ENCODE measurements at regions not wholly inside any gene's neighbourhood (a gene's known extent, or its start where the extent isn't known, plus 50 kb on each side); places are given as distances from the start of the nearest gene placed in this dataset.

DNA sequence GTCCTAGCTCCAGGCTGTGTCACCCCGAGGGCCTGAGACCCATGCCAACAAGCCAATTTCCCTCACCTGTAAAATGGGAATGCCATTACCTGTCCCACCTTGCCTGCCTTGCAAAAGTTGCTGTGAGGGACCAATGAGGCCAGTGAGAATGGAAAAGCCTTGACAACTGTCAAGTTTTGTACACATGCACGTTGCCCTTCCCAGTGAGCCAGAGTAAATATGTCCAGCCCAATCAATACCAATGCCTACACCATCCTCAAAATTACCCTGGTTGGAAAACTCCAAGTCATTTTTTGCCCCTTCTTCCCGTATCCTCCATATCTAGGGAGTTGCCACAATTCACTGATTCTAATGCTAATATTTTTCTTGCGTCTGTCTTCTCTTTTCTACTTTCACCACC lies 73.5 kb upstream of the RASGRF1 start:
- TF ChIP-seq EZH2phosphoT487 (IDR thresholded peaks at IDR 0.05; ENCODE audit: borderline replicate concordance, low read depth), result no peak
- TF ChIP-seq, protein P1, sequence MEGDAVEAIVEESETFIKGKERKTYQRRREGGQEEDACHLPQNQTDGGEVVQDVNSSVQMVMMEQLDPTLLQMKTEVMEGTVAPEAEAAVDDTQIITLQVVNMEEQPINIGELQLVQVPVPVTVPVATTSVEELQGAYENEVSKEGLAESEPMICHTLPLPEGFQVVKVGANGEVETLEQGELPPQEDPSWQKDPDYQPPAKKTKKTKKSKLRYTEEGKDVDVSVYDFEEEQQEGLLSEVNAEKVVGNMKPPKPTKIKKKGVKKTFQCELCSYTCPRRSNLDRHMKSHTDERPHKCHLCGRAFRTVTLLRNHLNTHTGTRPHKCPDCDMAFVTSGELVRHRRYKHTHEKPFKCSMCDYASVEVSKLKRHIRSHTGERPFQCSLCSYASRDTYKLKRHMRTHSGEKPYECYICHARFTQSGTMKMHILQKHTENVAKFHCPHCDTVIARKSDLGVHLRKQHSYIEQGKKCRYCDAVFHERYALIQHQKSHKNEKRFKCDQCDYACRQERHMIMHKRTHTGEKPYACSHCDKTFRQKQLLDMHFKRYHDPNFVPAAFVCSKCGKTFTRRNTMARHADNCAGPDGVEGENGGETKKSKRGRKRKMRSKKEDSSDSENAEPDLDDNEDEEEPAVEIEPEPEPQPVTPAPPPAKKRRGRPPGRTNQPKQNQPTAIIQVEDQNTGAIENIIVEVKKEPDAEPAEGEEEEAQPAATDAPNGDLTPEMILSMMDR (IDR thresholded peaks at IDR 0.05), result no peak
- TF ChIP-seq POLR2AphosphoS5 (IDR thresholded peaks at IDR 0.05; ENCODE audit: low read depth, low read length), result no peak
- TF ChIP-seq, protein P2, sequence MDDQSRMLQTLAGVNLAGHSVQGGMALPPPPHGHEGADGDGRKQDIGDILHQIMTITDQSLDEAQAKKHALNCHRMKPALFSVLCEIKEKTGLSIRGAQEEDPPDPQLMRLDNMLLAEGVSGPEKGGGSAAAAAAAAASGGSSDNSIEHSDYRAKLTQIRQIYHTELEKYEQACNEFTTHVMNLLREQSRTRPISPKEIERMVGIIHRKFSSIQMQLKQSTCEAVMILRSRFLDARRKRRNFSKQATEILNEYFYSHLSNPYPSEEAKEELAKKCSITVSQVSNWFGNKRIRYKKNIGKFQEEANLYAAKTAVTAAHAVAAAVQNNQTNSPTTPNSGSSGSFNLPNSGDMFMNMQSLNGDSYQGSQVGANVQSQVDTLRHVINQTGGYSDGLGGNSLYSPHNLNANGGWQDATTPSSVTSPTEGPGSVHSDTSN (IDR thresholded peaks at IDR 0.05), result no peak
- TF ChIP-seq NFIC (IDR thresholded peaks at IDR 0.05; ENCODE audit: borderline replicate concordance), result no peak
- no peak for TF ChIP-seq TCF12 (IDR thresholded peaks at IDR 0.05)
- no peak for TF ChIP-seq JUND (IDR thresholded peaks at IDR 0.05)
- TF ChIP-seq, protein P3, sequence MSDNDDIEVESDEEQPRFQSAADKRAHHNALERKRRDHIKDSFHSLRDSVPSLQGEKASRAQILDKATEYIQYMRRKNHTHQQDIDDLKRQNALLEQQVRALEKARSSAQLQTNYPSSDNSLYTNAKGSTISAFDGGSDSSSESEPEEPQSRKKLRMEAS (IDR thresholded peaks at IDR 0.05; ENCODE audit: low read depth), result no peak
- TF ChIP-seq TEAD4 (IDR thresholded peaks at IDR 0.05; ENCODE audit: borderline replicate concordance, insufficient read depth), result no peak
- TF ChIP-seq, protein P4, sequence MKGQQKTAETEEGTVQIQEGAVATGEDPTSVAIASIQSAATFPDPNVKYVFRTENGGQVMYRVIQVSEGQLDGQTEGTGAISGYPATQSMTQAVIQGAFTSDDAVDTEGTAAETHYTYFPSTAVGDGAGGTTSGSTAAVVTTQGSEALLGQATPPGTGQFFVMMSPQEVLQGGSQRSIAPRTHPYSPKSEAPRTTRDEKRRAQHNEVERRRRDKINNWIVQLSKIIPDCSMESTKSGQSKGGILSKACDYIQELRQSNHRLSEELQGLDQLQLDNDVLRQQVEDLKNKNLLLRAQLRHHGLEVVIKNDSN (IDR thresholded peaks at IDR 0.05; ENCODE audit: borderline replicate concordance, low read depth), result no peak
- TF ChIP-seq SMC3 (IDR thresholded peaks at IDR 0.05; ENCODE audit: low read depth, low read length), result no peak
